Hematopoietic multipotent progenitor cell treated with erythropoietin and hydrocortisone succinate and interleukin-3 and kit ligand, for 4 days (in vitro differentiated cells): ENCODE measurements at regions not wholly inside any gene's neighbourhood (a gene's known extent, or its start where the extent isn't known, plus 50 kb on each side); places are given as distances from the start of the nearest gene placed in this dataset.

Experiments used
- DNase-seq: peaks from one replicate; pipeline ENCODE4 v3.0.0-alpha.2; 2015

GRCh38 chr6:44642870-44643522 is 255.5 kb downstream of the CDC5L start:
- DNase-seq = no peak

GRCh38 chr6:44645276-44645675 is 257.8 kb downstream of the CDC5L start:
- DNase-seq = peak; percentile 27

- no peak for DNase-seq
Measured at GRCh38 chr6:44646355-44646754, 258.8 kb downstream of the CDC5L start.

- DNase-seq = no peak
Measured at GRCh38 chr6:44649365-44650025, 262.0 kb downstream of the CDC5L start.

GRCh38 chr6:44650495-44650894 is 263.0 kb downstream of the CDC5L start:
- DNase-seq = no peak

GRCh38 chr6:44650947-44651346 is 263.4 kb downstream of the CDC5L start:
- no peak for DNase-seq

- no peak for DNase-seq
Measured at GRCh38 chr6:44651604-44652003, 264.1 kb downstream of the CDC5L start.

- DNase-seq = no peak
Measured at GRCh38 chr6:44652547-44652946, 265.0 kb downstream of the CDC5L start.

GRCh38 chr6:44653091-44653490 is 265.6 kb downstream of the CDC5L start:
- no peak for DNase-seq

GRCh38 chr6:44653761-44654218 is 266.3 kb downstream of the CDC5L start:
- peak; percentile 20 for DNase-seq

GRCh38 chr6:44655412-44656342 is 268.2 kb downstream of the CDC5L start:
- DNase-seq = peak; percentile 88

GRCh38 chr6:44656691-44657090 is 269.2 kb downstream of the CDC5L start:
- DNase-seq = no peak

- DNase-seq = no peak
Measured at GRCh38 chr6:44657206-44657819, 269.8 kb downstream of the CDC5L start.

- no peak for DNase-seq
Measured at GRCh38 chr6:44658571-44658970, 271.1 kb downstream of the CDC5L start.

- no peak for DNase-seq
Measured at GRCh38 chr6:44659726-44660125, 272.2 kb downstream of the CDC5L start.

GRCh38 chr6:44660561-44661220 is 273.2 kb downstream of the CDC5L start:
- no peak for DNase-seq

- DNase-seq = no peak
Measured at GRCh38 chr6:44661221-44662008, 273.9 kb downstream of the CDC5L start.

- no peak for DNase-seq
Measured at GRCh38 chr6:44662461-44663121, 275.1 kb downstream of the CDC5L start.

GRCh38 chr6:44663860-44664634 is 276.5 kb downstream of the CDC5L start:
- no peak for DNase-seq

GRCh38 chr6:44664716-44665115 is 277.2 kb downstream of the CDC5L start:
- no peak for DNase-seq
